Endothelial cell of umbilical vein (primary cell): ENCODE measurements at regions not wholly inside any gene's neighbourhood (a gene's known extent, or its start where the extent isn't known, plus 50 kb on each side); places are given as distances from the start of the nearest gene placed in this dataset.

Source experiments
- BruUV-seq: library from RNA; stranded (reverse); fragments of 400-500 nt; replicated peaks from 2 replicates; lab custom pipeline; 2021; lab: Mats Ljungman, UMichigan
- CTCF ChIA-PET: fragments of 300-600, 350-600 bp; sonication (Branson Sonifier 250); formaldehyde crosslinking; loops from one replicate; lab custom pipeline; 2021; ENCODE audit warnings: antibody characterized with exemption, inconsistent platforms; lab: Charles Lee
- POLR2A ChIA-PET: fragments of 300-600, 350-600 bp; sonication (Branson Sonifier 250); formaldehyde crosslinking; loops from one replicate; lab custom pipeline; 2021; ENCODE audit warnings: antibody characterized with exemption, inconsistent platforms; lab: Charles Lee
- DNase-seq: peaks from one replicate; pipeline ENCODE4 v3.0.0-alpha.2; 2011; ENCODE audit warnings: low read depth, low spot score
- FAIRE-seq: peaks from 2 replicates; lab custom pipeline; 2011; peaks lifted over from hg19 to GRCh38; lab: Jason Lieb, UNC
- H2AFZ ChIP-seq: 2 replicates; pipeline ENCODE4 v1.6.0; 2012; ENCODE audit warnings: low read depth, low read length, control low read depth, inconsistent platforms
- H3K27ac ChIP-seq: 2 replicates; pipeline ENCODE4 v1.5.1; 2011; ENCODE audit warnings: low read depth, mild to moderate bottlenecking, control low read depth, low read length, moderate library complexity; ENCODE audit not compliant: insufficient read depth
- H3K27me3 ChIP-seq, 2 experiments: 2 replicates each; pipeline versions ENCODE4 v1.6.0 to v1.6.1; 2011; ENCODE audit warnings: low read length in 2 of 2, mixed read lengths in 1 of 2; ENCODE audit not compliant: control insufficient read depth in 2 of 2, insufficient read depth in 2 of 2
- H3K36me3 ChIP-seq, 2 experiments: 2 replicates in 1 of 2; 3 replicates in 1 of 2; pipeline ENCODE4 v1.5.1; 2011; ENCODE audit warnings: low read length in 2 of 2, mild to moderate bottlenecking in 1 of 2, moderate library complexity in 1 of 2; ENCODE audit not compliant: control insufficient read depth in 2 of 2, insufficient read depth in 2 of 2; ENCODE audit errors: extremely low read depth in 1 of 2
- H3K4me1 ChIP-seq: 3 replicates; pipeline ENCODE4 v1.5.1; 2011; ENCODE audit warnings: mild to moderate bottlenecking, low read length; ENCODE audit not compliant: control insufficient read depth, insufficient read depth; ENCODE audit errors: extremely low read depth
- H3K4me2 ChIP-seq: 2 replicates; pipeline ENCODE4 v1.6.1; 2011; ENCODE audit warnings: low read length, control low read depth, mixed read lengths; ENCODE audit not compliant: insufficient read depth
- H3K4me3 ChIP-seq, 3 experiments: fragments of 200-600 bp in 1 of 3; sonication (generic), shearing (Covaris generic) in 1 of 3; replicated peaks in 1 of 3; 2 replicates each; pipeline ENCODE4 v1.5.1; 2011 to 2016; ENCODE audit warnings: control low read depth in 3 of 3, low read length in 3 of 3, mild to moderate bottlenecking in 2 of 3, inconsistent platforms in 1 of 3, low read depth in 1 of 3, moderate library complexity in 1 of 3; ENCODE audit not compliant: insufficient read depth in 1 of 3
- H3K79me2 ChIP-seq: 2 replicates; pipeline ENCODE4 v1.6.0; 2012; ENCODE audit warnings: low read length, inconsistent platforms; ENCODE audit not compliant: control insufficient read depth, insufficient read depth
- H3K9ac ChIP-seq: replicated peaks from 2 replicates; pipeline ENCODE3; 2011; ENCODE audit warnings: low read length, control low read depth; ENCODE audit not compliant: insufficient read depth; ENCODE audit errors: extremely low read depth
- H3K9me1 ChIP-seq: replicated peaks from 3 replicates; pipeline ENCODE4 v1.6.0; 2011; ENCODE audit warnings: mild to moderate bottlenecking, low read length; ENCODE audit not compliant: control insufficient read depth, insufficient read depth; ENCODE audit errors: extremely low read depth
- H3K9me3 ChIP-seq: replicated peaks from 2 replicates; pipeline ENCODE4 v1.5.1; 2012; ENCODE audit warnings: low read length, inconsistent platforms; ENCODE audit not compliant: control insufficient read depth, insufficient read depth
- H4K20me1 ChIP-seq: replicated peaks from 2 replicates; pipeline ENCODE3; 2011; ENCODE audit warnings: mild to moderate bottlenecking, low read length; ENCODE audit not compliant: control insufficient read depth, insufficient read depth; ENCODE audit errors: extremely low read depth
- EZH2 ChIP-seq: IDR thresholded peaks from 2 replicates; pipeline ENCODE4 v1.6.1; 2012; ENCODE audit warnings: borderline replicate concordance, low read depth, mild to moderate bottlenecking, moderate library complexity, low read length, inconsistent platforms; ENCODE audit not compliant: severe bottlenecking
- GATA2 ChIP-seq: IDR thresholded peaks from 2 replicates; pipeline ENCODE4 v1.7.0; 2011; ENCODE audit warnings: low read depth, mild to moderate bottlenecking, moderate library complexity, mixed read lengths, low read length; ENCODE audit not compliant: insufficient read length, insufficient read depth
- JUN ChIP-seq: IDR thresholded peaks from 2 replicates; pipeline ENCODE4 v1.6.1; 2011; ENCODE audit warnings: borderline replicate concordance, low read depth; ENCODE audit not compliant: insufficient read length, insufficient read depth
- MYC ChIP-seq: IDR thresholded peaks from one replicate; pipeline ENCODE4 v1.6.1; 2011; ENCODE audit warnings: mild to moderate bottlenecking, low read depth, low read length
- POLR2A ChIP-seq: IDR thresholded peaks from 2 replicates; pipeline ENCODE4 v1.6.1; 2012; ENCODE audit warnings: low read depth, mild to moderate bottlenecking, control low read depth, low read length
- POLR2AphosphoS5 ChIP-seq: IDR thresholded peaks from 2 replicates; pipeline ENCODE4 v1.6.1; 2012; ENCODE audit warnings: low read depth, mild to moderate bottlenecking, control low read depth, low read length, moderate library complexity; ENCODE audit not compliant: insufficient read depth
- dilution Hi-C: fragments of 300-500 bp; cut with MboI; formaldehyde crosslinking; loops from one replicate; pipeline ENCODE4 v1.15.0; 2019; ENCODE audit warnings: low sequenced_read_pairs; ENCODE audit not compliant: extremely low pct_ligation_motif_present
- intact Hi-C: fragments of 100-400 bp; cut with micrococcal nuclease; formaldehyde crosslinking; loops from one replicate; pipeline ENCODE4 v1.10.0; 2022
- TF ChIP-seq, protein P1 (sequence below): IDR thresholded peaks from 2 replicates; pipeline ENCODE4 v1.6.1; 2011; ENCODE audit not compliant: insufficient read depth, insufficient read length

DNA sequence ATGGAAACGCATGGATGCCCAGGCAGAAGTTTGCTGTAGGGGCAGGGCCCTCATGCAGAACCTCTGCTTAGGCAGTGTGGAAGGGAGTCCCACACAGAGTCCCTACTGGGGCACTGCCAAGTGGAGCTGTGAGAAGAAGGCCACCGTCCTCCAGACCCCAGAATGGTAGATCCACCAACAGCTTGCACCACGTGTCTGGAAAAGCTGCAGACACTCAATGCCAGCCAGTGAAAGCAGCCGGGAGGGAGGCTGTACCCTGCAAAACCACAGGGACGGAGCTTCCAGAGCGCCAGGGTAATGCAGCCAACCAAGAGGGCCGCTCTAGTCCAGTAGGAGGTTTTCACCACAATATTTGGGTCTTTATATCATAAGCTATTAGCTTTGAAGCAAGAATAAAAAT, 97.1 kb upstream of the IQSEC1 start:
- no TSS peak for BruUV-seq
- H3K79me2 ChIP-seq: no peaks in the 10 kb centered on the region
- no peak overlapping the region for H3K4me2 ChIP-seq
- dilution Hi-C loops: no loop called here
- FAIRE-seq (no peak), DNase-seq (no peak)
- no peak overlapping the region for H3K27ac ChIP-seq
- H3K27me3 ChIP-seq: no peaks in the 10 kb centered on the region
- H4K20me1 ChIP-seq: no peaks in the 10 kb centered on the region
- no peak overlapping the region for H2AFZ ChIP-seq
- TF ChIP-seq MYC: no peak
- CTCF ChIA-PET: no interaction called here
- no peaks in the 10 kb centered on the region for H3K4me1 ChIP-seq
- no peaks in the 10 kb centered on the region for H3K36me3 ChIP-seq
- no peak overlapping the region for H3K4me3 ChIP-seq
- no peaks in the 10 kb centered on the region for H3K9me1 ChIP-seq
- no peak overlapping the region for H3K9ac ChIP-seq
- H3K9me3 ChIP-seq: no peaks in the 10 kb centered on the region
- intact Hi-C loops: no loop called here
- POLR2A ChIA-PET: no interaction called here

DNA sequence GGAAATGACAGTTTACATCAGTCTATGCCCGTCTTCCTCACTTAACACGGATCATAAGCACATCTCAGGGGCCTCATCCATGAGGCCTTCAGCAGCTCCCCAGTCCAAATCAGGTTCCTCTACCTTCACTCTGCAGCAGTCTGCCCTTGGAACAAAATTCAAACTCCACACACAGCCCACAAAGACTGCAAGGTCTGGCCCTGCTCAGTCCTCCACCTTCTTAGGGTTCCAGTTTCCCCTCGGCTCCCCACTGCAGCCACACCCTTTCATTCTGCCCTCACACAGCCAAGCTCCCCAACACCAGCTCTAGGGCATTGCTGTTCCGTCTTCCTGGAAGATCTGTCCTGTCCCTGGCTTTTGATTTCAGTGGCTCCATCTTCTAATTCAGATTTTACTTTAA, 95.2 kb upstream of the IQSEC1 start:
- no peak overlapping the region for H2AFZ ChIP-seq
- DNase-seq (no peak), FAIRE-seq (no peak)
- H3K4me3 ChIP-seq: no peak overlapping the region
- H3K4me1 ChIP-seq: no peaks in the 10 kb centered on the region
- TF ChIP-seq MYC (no peak), POLR2A (no peak), JUN (no peak), POLR2AphosphoS5 (no peak), GATA2 (no peak), EZH2 (no peak)
- TF ChIP-seq, protein P1, sequence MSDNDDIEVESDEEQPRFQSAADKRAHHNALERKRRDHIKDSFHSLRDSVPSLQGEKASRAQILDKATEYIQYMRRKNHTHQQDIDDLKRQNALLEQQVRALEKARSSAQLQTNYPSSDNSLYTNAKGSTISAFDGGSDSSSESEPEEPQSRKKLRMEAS: no peak
- ChIA-PET POLR2A (no interaction called here), CTCF (interaction anchor here (1.8 kb wide), 1 partner anchor 76 kb away, joined by 6 read pairs; no protein-coding TSS in a partner anchor)
- H4K20me1 ChIP-seq: no peaks in the 10 kb centered on the region
- H3K36me3 ChIP-seq: no peaks in the 10 kb centered on the region
- no TSS peak for BruUV-seq
- H3K27ac ChIP-seq: no peak overlapping the region
- intact Hi-C loops (no loop called here), dilution Hi-C loops (no loop called here)
- no peak overlapping the region for H3K9ac ChIP-seq
- H3K4me2 ChIP-seq: no peak overlapping the region
- H3K9me3 ChIP-seq: no peaks in the 10 kb centered on the region
- no peaks in the 10 kb centered on the region for H3K9me1 ChIP-seq
- no peaks in the 10 kb centered on the region for H3K27me3 ChIP-seq
- H3K79me2 ChIP-seq: no peaks in the 10 kb centered on the region
